Keratinocyte (primary cell): ENCODE measurements at regions not wholly inside any gene's neighbourhood (a gene's known extent, or its start where the extent isn't known, plus 50 kb on each side); places are given as distances from the start of the nearest gene placed in this dataset.

Source experiments
- DNase-seq: peaks from one replicate; pipeline ENCODE4 v3.0.0-alpha.2; 2011; ENCODE audit warnings: low read depth, missing footprints, low spot score
- FAIRE-seq: peaks from 2 replicates; lab custom pipeline; 2011; peaks lifted over from hg19 to GRCh38; lab: Jason Lieb, UNC
- H2AFZ ChIP-seq: 2 replicates; pipeline ENCODE4 v1.6.0; 2012; ENCODE audit warnings: low read length, control low read depth, inconsistent platforms; ENCODE audit not compliant: control insufficient read depth
- H3K27ac ChIP-seq: 2 replicates; pipeline ENCODE4 v1.5.1; 2011; ENCODE audit warnings: low read length; ENCODE audit not compliant: control insufficient read depth, insufficient read depth
- H3K27me3 ChIP-seq: 3 replicates; pipeline ENCODE4 v1.6.0; 2011; ENCODE audit warnings: low read length; ENCODE audit not compliant: control insufficient read depth, insufficient read depth; ENCODE audit errors: extremely low read depth
- H3K36me3 ChIP-seq, 2 experiments: 2 replicates in 1 of 2; 3 replicates in 1 of 2; pipeline ENCODE4 v1.5.1; 2011; ENCODE audit warnings: low read length in 2 of 2, mild to moderate bottlenecking in 1 of 2; ENCODE audit not compliant: control insufficient read depth in 2 of 2, insufficient read depth in 2 of 2; ENCODE audit errors: extremely low read depth in 1 of 2
- H3K4me1 ChIP-seq: 3 replicates; pipeline ENCODE4 v1.5.1; 2011; ENCODE audit warnings: low read length; ENCODE audit not compliant: control insufficient read depth, insufficient read depth; ENCODE audit errors: extremely low read depth
- H3K4me2 ChIP-seq: 3 replicates; pipeline ENCODE4 v1.6.0; 2011; ENCODE audit warnings: low read depth, low read length; ENCODE audit not compliant: control insufficient read depth, insufficient read depth; ENCODE audit errors: extremely low read depth
- H3K4me3 ChIP-seq, 3 experiments: fragments of 200-600 bp in 1 of 3; sonication (generic) in 1 of 3; 2 replicates in 2 of 3; 3 replicates in 1 of 3; pipeline ENCODE4 v1.5.1; 2011 to 2016; ENCODE audit warnings: low read length in 3 of 3, mild to moderate bottlenecking in 3 of 3, control low read depth in 2 of 3, inconsistent platforms in 1 of 3, low read depth in 1 of 3, mixed read lengths in 1 of 3, mixed run types in 1 of 3, moderate library complexity in 1 of 3; ENCODE audit not compliant: control insufficient read depth in 2 of 3, insufficient read depth in 2 of 3; ENCODE audit errors: extremely low read depth in 1 of 3
- H3K79me2 ChIP-seq: 2 replicates; pipeline ENCODE4 v1.6.0; 2012; ENCODE audit warnings: low read length; ENCODE audit not compliant: control insufficient read depth, insufficient read depth
- H3K9ac ChIP-seq: 3 replicates; pipeline ENCODE4 v1.6.0; 2011; ENCODE audit warnings: low read length; ENCODE audit not compliant: control insufficient read depth, insufficient read depth; ENCODE audit errors: extremely low read depth
- H3K9me1 ChIP-seq: 3 replicates; pipeline ENCODE4 v1.6.0; 2011; ENCODE audit warnings: low read length; ENCODE audit not compliant: control insufficient read depth, insufficient read depth; ENCODE audit errors: extremely low read depth
- H3K9me3 ChIP-seq: 2 replicates; pipeline ENCODE4 v1.5.1; 2012; ENCODE audit warnings: low read depth, low read length; ENCODE audit not compliant: control insufficient read depth
- H4K20me1 ChIP-seq: 3 replicates; pipeline ENCODE4 v1.6.0; 2011; ENCODE audit warnings: low read length; ENCODE audit not compliant: control insufficient read depth, insufficient read depth; ENCODE audit errors: extremely low read depth
- CTCF ChIP-seq, 3 experiments: IDR thresholded peaks in 1 of 3; conservative IDR thresholded peaks in 1 of 3; optimal IDR thresholded peaks in 1 of 3; 2 replicates in 2 of 3; 3 replicates in 1 of 3; pipeline versions ENCODE3 to v1.5.1; 2011; ENCODE audit warnings: low read length in 3 of 3, mild to moderate bottlenecking in 3 of 3, moderate library complexity in 2 of 3, control low read depth in 1 of 3, inconsistent platforms in 1 of 3; ENCODE audit not compliant: insufficient read depth in 2 of 3; ENCODE audit errors: extremely low read depth in 1 of 3
- EZH2 ChIP-seq: IDR thresholded peaks from one replicate; pipeline ENCODE4 v1.6.1; 2012; ENCODE audit warnings: inconsistent platforms, mild to moderate bottlenecking, low read length, moderate library complexity
- dilution Hi-C: fragments of 300-500 bp; cut with MboI; formaldehyde crosslinking; loops from one replicate; pipeline ENCODE4 v1.7.0; 2020; ENCODE audit warnings: low sequenced_read_pairs; ENCODE audit not compliant: extremely low pct_ligation_motif_present

- dilution Hi-C loops, result no loop called here
- Histone ChIP-seq H2AFZ (no peak overlapping the region), H3K4me2 (no peak overlapping the region), H3K27ac (no peak overlapping the region), H3K36me3 (no peaks in the 10 kb centered on the region), H4K20me1 (no peaks in the 10 kb centered on the region), H3K4me3 (no peak overlapping the region), H3K9me1 (no peaks in the 10 kb centered on the region), H3K4me1 (no peaks in the 10 kb centered on the region), H3K27me3 (no peaks in the 10 kb centered on the region), H3K9ac (no peak overlapping the region), H3K9me3 (no peaks in the 10 kb centered on the region), H3K79me2 (no peaks in the 10 kb centered on the region)
- DNase-seq (no peak), FAIRE-seq (no peak)
- no peak for TF ChIP-seq EZH2
- no peak for TF ChIP-seq CTCF (optimal IDR thresholded peaks at IDR 0.05 in 1 of 3, IDR thresholded peaks at IDR 0.05 in 1 of 3, conservative IDR thresholded peaks at IDR 0.05 in 1 of 3; ENCODE audit: extremely low read depth in 1 of 3, insufficient read depth in 2 of 3, low read length in 3 of 3)
Observed at GRCh38 chr9:86644675-86645034, 290.4 kb upstream of the TUT7 start.

DNA sequence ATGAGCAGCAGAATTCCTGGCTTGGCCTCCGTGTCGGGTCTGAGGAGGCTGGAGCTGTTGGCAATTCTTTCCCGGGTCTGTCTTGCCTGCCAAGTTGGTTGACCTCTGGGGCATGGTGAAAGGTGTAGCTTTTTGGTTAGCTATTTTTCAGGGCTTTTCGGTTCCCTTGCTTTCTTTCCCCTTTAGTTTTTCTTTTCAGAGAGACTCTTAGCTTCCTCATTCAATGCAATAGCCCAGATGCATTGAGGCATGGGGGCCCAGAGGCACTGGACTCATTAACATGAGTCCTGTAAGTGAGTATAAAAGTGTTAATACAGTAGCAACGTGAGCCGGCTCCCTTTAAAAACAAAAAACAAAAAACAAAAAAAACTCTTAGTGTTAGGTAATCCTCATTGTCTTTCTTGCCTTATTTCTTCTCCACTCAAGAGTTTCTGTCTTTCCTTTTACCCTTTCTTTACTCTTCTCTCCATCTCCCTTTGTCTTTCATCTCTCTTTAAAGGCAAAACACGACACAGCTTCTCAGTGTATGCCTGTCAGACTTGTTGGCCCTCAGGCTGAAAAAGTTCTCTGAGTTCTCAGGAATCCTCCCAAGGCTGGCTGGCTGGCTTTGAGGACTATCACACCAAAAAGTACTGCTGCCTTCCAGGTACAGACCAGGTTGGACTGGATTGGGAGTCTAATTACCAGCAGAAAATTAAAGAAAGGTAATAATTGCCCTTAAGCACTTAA lies 289.9 kb upstream of the TUT7 start:
- H3K9ac ChIP-seq, result no peak overlapping the region
- no peaks in the 10 kb centered on the region for H3K36me3 ChIP-seq
- no peaks in the 10 kb centered on the region for H3K9me3 ChIP-seq
- no peak for FAIRE-seq
- H3K79me2 ChIP-seq, result no peaks in the 10 kb centered on the region
- H3K4me3 ChIP-seq, result no peak overlapping the region
- no peaks in the 10 kb centered on the region for H3K27me3 ChIP-seq
- dilution Hi-C loops, result no loop called here
- H3K9me1 ChIP-seq, result no peaks in the 10 kb centered on the region
- TF ChIP-seq EZH2, result no peak
- H3K4me1 ChIP-seq, result no peaks in the 10 kb centered on the region
- no peak overlapping the region for H2AFZ ChIP-seq
- H3K27ac ChIP-seq, result no peak overlapping the region
- DNase-seq, result no peak
- H4K20me1 ChIP-seq, result no peaks in the 10 kb centered on the region
- no peak overlapping the region for H3K4me2 ChIP-seq

DNA sequence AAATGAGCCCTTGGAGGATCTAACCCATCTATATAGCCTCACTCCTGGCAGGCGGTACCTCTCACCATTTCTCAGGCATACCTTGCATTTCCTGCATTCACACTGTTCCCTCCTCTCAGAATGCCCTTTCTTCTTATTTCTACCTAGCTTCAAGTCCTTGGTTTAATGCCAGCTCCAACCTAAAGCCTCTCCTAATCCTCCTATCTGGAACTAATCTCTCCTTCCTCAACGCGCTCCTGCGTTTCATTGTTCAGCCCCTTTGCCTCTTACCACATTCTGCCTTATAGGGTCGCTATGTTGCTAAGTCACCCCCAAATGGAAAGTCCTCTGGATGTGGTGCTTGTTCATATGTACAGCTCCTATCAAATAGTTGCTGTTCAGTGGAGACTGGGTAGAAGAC lies 288.5 kb upstream of the TUT7 start:
- dilution Hi-C loops, result no loop called here
- Histone ChIP-seq H3K9ac (no peak overlapping the region), H2AFZ (no peak overlapping the region), H3K79me2 (no peaks in the 10 kb centered on the region), H3K9me1 (no peaks in the 10 kb centered on the region), H3K4me3 (no peak overlapping the region), H3K27ac (no peak overlapping the region), H3K36me3 (no peaks in the 10 kb centered on the region), H3K9me3 (no peaks in the 10 kb centered on the region), H3K27me3 (no peaks in the 10 kb centered on the region), H3K4me1 (no peaks in the 10 kb centered on the region), H3K4me2 (no peak overlapping the region), H4K20me1 (no peaks in the 10 kb centered on the region)
- no peak for FAIRE-seq
- no peak for TF ChIP-seq EZH2
- no peak for TF ChIP-seq CTCF (optimal IDR thresholded peaks at IDR 0.05 in 1 of 3, IDR thresholded peaks at IDR 0.05 in 1 of 3, conservative IDR thresholded peaks at IDR 0.05 in 1 of 3; ENCODE audit: extremely low read depth in 1 of 3, insufficient read depth in 2 of 3, low read length in 3 of 3)
- DNase-seq, result no peak
